GM12878 (cell line): ENCODE measurements at regions not wholly inside any gene's neighbourhood (a gene's known extent, or its start where the extent isn't known, plus 50 kb on each side); places are given as distances from the start of the nearest gene placed in this dataset.

ENCODE experiments used
- ATAC-seq: fragments of 200-7000 bp; cut with Tn5 transposase; 3 replicates; pipeline ENCODE4 v1.9.1; 2020; ENCODE audit warnings: mild to moderate bottlenecking, moderate library complexity
- BruUV-seq: library from RNA; stranded (reverse); fragments of 400-500 nt; replicated peaks from 2 replicates; lab custom pipeline; 2021; lab: Mats Ljungman, UMichigan
- CTCF ChIA-PET: fragments of 300-600 bp; sonication (Branson Sonifier 250); formaldehyde crosslinking; extraction: SDS; loops from one replicate; lab custom pipeline; 2021; ENCODE audit warnings: inconsistent platforms; lab: Yijun Ruan, JAX
- POLR2A ChIA-PET: fragments of 350-600 bp; formaldehyde crosslinking; extraction: SDS; loops from one replicate; lab custom pipeline; 2021; ENCODE audit warnings: inconsistent platforms; lab: Charles Lee
- RAD21 ChIA-PET: fragments of 300-600 bp; sonication (Branson Sonifier 250); formaldehyde crosslinking; loops from one replicate; lab custom pipeline; 2023; ENCODE audit warnings: antibody characterized with exemption; ENCODE audit not compliant: unreplicated experiment; lab: Charles Lee
- SMC1A ChIA-PET: fragments of 300-600 bp; sonication (Branson Sonifier 250); formaldehyde crosslinking; loops from one replicate; lab custom pipeline; 2023; ENCODE audit not compliant: unreplicated experiment, uncharacterized antibody; lab: Charles Lee
- DNase-seq: peaks from one replicate; pipeline ENCODE4 v3.0.0-alpha.2; 2011; ENCODE audit warnings: low read depth, low spot score
- FAIRE-seq: peaks from 3 replicates; lab custom pipeline; 2011; peaks lifted over from hg19 to GRCh38; lab: Jason Lieb, UNC
- H2AFZ ChIP-seq: 2 replicates; pipeline ENCODE4 v1.6.0; 2011; ENCODE audit warnings: low read depth, low read length, control low read depth; ENCODE audit not compliant: control insufficient read depth
- H3K27ac ChIP-seq: 2 replicates; pipeline ENCODE4 v1.5.1; 2011; ENCODE audit warnings: control low read depth; ENCODE audit not compliant: control insufficient read depth, insufficient read depth
- H3K27me3 ChIP-seq, 2 experiments: replicated peaks in 1 of 2; 2 replicates each; pipeline versions ENCODE4 v1.6.0 to v1.6.1; 2011; ENCODE audit warnings: low read length in 1 of 2; ENCODE audit not compliant: control insufficient read depth in 2 of 2, insufficient read depth in 2 of 2
- H3K36me3 ChIP-seq, 2 experiments: 2 replicates each; pipeline ENCODE4 v1.5.1; 2011; ENCODE audit warnings: low read length in 1 of 2; ENCODE audit not compliant: control insufficient read depth in 2 of 2, insufficient read depth in 2 of 2
- H3K4me1 ChIP-seq: 2 replicates; pipeline ENCODE4 v1.6.1; 2011; ENCODE audit warnings: mild to moderate bottlenecking, low read length, moderate library complexity, mixed read lengths; ENCODE audit not compliant: control insufficient read depth, insufficient read depth
- H3K4me2 ChIP-seq: 2 replicates; pipeline ENCODE4 v1.6.0; 2011; ENCODE audit warnings: control low read depth; ENCODE audit not compliant: control insufficient read depth, insufficient read depth
- H3K4me3 ChIP-seq: fragments of 200-600 bp; sonication (generic); 2 replicates; pipeline ENCODE4 v1.5.1; 2016
- H3K79me2 ChIP-seq: 2 replicates; pipeline ENCODE4 v1.6.0; 2011; ENCODE audit warnings: low read length; ENCODE audit not compliant: control insufficient read depth, insufficient read depth
- H3K9ac ChIP-seq: 2 replicates; pipeline ENCODE4 v1.8.0; 2011; ENCODE audit warnings: low read length, control low read depth, mixed read lengths; ENCODE audit not compliant: control insufficient read depth, insufficient read depth
- H3K9me3 ChIP-seq: replicated peaks from 3 replicates; pipeline ENCODE4 v1.5.1; 2011; ENCODE audit warnings: mild to moderate bottlenecking, low read length; ENCODE audit not compliant: control insufficient read depth, insufficient read depth
- H4K20me1 ChIP-seq: 2 replicates; pipeline ENCODE4 v1.6.0; 2011; ENCODE audit not compliant: control insufficient read depth, insufficient read depth
- E2F4 ChIP-seq: IDR thresholded peaks from 2 replicates; pipeline ENCODE4 v1.6.1; 2012; ENCODE audit warnings: low read depth, low read length, improper control_type of control experiment
- E4F1 ChIP-seq: fragments of 450-650 bp; IDR thresholded peaks from 2 replicates; pipeline ENCODE4 v1.6.1; 2018; ENCODE audit warnings: borderline replicate concordance, mild to moderate bottlenecking; ENCODE audit not compliant: partially characterized antibody
- EED ChIP-seq: sonication (generic); IDR thresholded peaks from 2 replicates; pipeline ENCODE4 v1.6.1; 2016; ENCODE audit warnings: antibody characterized with exemption, low read depth
- MEF2B ChIP-seq: fragments of 450-650 bp; IDR thresholded peaks from 2 replicates; pipeline ENCODE4 v1.6.1; 2018; ENCODE audit warnings: mild to moderate bottlenecking, moderate library complexity; ENCODE audit not compliant: partially characterized antibody, poor library complexity, severe bottlenecking
- MTA3 ChIP-seq: IDR thresholded peaks from 2 replicates; pipeline ENCODE4 v1.6.1; 2012; ENCODE audit warnings: low read length, inconsistent platforms, borderline replicate concordance
- MYC ChIP-seq: IDR thresholded peaks from 2 replicates; pipeline ENCODE4 v1.6.1; 2011; ENCODE audit warnings: mild to moderate bottlenecking, low read length, moderate library complexity, inconsistent platforms; ENCODE audit not compliant: insufficient read depth, insufficient replicate concordance, insufficient read length, severe bottlenecking
- NR2C2 ChIP-seq: IDR thresholded peaks from 2 replicates; pipeline ENCODE4 v1.6.1; 2011; ENCODE audit warnings: borderline replicate concordance, low read depth; ENCODE audit not compliant: control insufficient read depth, insufficient read length
- NR2F1 ChIP-seq: fragments of 450-650 bp; conservative IDR thresholded peaks from 2 replicates; pipeline ENCODE4 v1.6.1; 2017; ENCODE audit warnings: mild to moderate bottlenecking
- PAX8 ChIP-seq: fragments of 450-650 bp; IDR thresholded peaks from 2 replicates; pipeline ENCODE4 v1.6.1; 2017; ENCODE audit warnings: mild to moderate bottlenecking, moderate library complexity
- RCOR1 ChIP-seq: conservative IDR thresholded peaks from 2 replicates; pipeline ENCODE4 v1.6.1; 2012; ENCODE audit warnings: low read depth, low read length, improper control_type of control experiment
- SMAD5 ChIP-seq: IDR thresholded peaks from 2 replicates; pipeline ENCODE4 v1.6.1; 2016; ENCODE audit warnings: antibody characterized with exemption, low read depth
- SUPT20H ChIP-seq: IDR thresholded peaks from 2 replicates; pipeline ENCODE4 v1.6.1; 2011; ENCODE audit warnings: low read depth, mild to moderate bottlenecking, low read length, moderate library complexity, borderline replicate concordance; ENCODE audit not compliant: control insufficient read depth
- SUZ12 ChIP-seq: fragments of 200-600 bp; sonication (generic); IDR thresholded peaks from one replicate; pipeline ENCODE4 v1.6.1; 2018; ENCODE audit warnings: antibody characterized with exemption, mild to moderate bottlenecking; ENCODE audit not compliant: unreplicated experiment
- YY1 ChIP-seq: IDR thresholded peaks from 2 replicates; pipeline ENCODE4 v1.6.1; 2011; ENCODE audit warnings: low read depth, mild to moderate bottlenecking, low read length
- ZBTB4 ChIP-seq: fragments of 450-650 bp; formaldehyde crosslinking; IDR thresholded peaks from 2 replicates; pipeline ENCODE4 v1.4.0; 2022; ENCODE audit warnings: mild to moderate bottlenecking, moderate library complexity
- ZNF274 ChIP-seq: IDR thresholded peaks from one replicate; pipeline ENCODE4 v1.8.0; 2011; ENCODE audit not compliant: insufficient read length, insufficient read depth
- ZNF384 ChIP-seq: IDR thresholded peaks from 2 replicates; pipeline ENCODE4 v1.6.1; 2012; ENCODE audit warnings: low read depth, mild to moderate bottlenecking, low read length, improper control_type of control experiment, borderline replicate concordance
- ZNF622 ChIP-seq: fragments of 450-650 bp; IDR thresholded peaks from 2 replicates; pipeline ENCODE4 v1.6.1; 2017; ENCODE audit warnings: mild to moderate bottlenecking, inconsistent platforms
- WGBS: methylation state at CpG from one replicate; pipeline ENCODE4 v1.1.6; 2016; ENCODE audit warnings: low lambda C conversion rate; ENCODE audit not compliant: insufficient replicate concordance, insufficient coverage; ENCODE audit errors: missing lambda C conversion rate; 5-methylcytosine and 5-hydroxymethylcytosine counted together
- in situ Hi-C: fragments of 300-500 bp; cut with MboI; formaldehyde crosslinking; loops from 9 replicates; pipeline ENCODE4 v1.14.3; 2018; ENCODE audit warnings: mixed read lengths
- intact Hi-C: fragments of 100-400 bp; cut with micrococcal nuclease; formaldehyde crosslinking; loops from one replicate; pipeline ENCODE4 v1.14.2; 2022; ENCODE audit not compliant: unreplicated experiment

GRCh38 chr9:78393932-78394331, 97.0 kb downstream of the PSAT1 start (continued):
- TF ChIP-seq PAX8 (no peak), ZBTB4 (CRISPR knock-in tag) (no peak)

- POLR2A ChIA-PET = no interaction called here
- no TSS peak for BruUV-seq
- intact Hi-C loops = no loop called here
- Histone ChIP-seq H3K9ac (no peak overlapping the region), H4K20me1 (no peaks in the 10 kb centered on the region), H3K4me3 (no peak overlapping the region), H3K79me2 (no peaks in the 10 kb centered on the region), H3K4me1 (no peaks in the 10 kb centered on the region), H3K36me3 (no peaks in the 10 kb centered on the region), H3K4me2 (no peak overlapping the region), H3K9me3 (peaks cover 3% of the 10 kb centered on the region; the same call in 1 of the 3 replicates), H2AFZ (no peak overlapping the region), H3K27me3 (no peaks in the 10 kb centered on the region), H3K27ac (no peak overlapping the region)
- WGBS = 57% methylated on average over 2 of the region's 2 CpGs
- DNase-seq (no peak), ATAC-seq (no peak), FAIRE-seq (no peak)
- in situ Hi-C loops = no loop called here
- CTCF ChIA-PET = no interaction called here
- RAD21 ChIA-PET = no interaction called here
- SMC1A ChIA-PET = no interaction called here
- TF ChIP-seq SUPT20H = no peak
- TF ChIP-seq PAX8 = no peak
- no peak for TF ChIP-seq MYC
- TF ChIP-seq E4F1 = no peak
- TF ChIP-seq NR2C2 = no peak
- TF ChIP-seq SMAD5 = no peak
- TF ChIP-seq E2F4 = no peak
- TF ChIP-seq ZNF274 = no peak
- no peak for TF ChIP-seq MEF2B
- no peak for TF ChIP-seq NR2F1
- no peak for TF ChIP-seq ZNF384
- no peak for TF ChIP-seq RCOR1
- TF ChIP-seq SUZ12 = no peak
- TF ChIP-seq EED = no peak
- no peak for TF ChIP-seq MTA3
- TF ChIP-seq YY1 = no peak
- TF ChIP-seq ZNF622 = no peak
These were observed 99.2 kb downstream of the PSAT1 start for GRCh38 chr9:78396087-78396486.
